ENCODE measurements at regions not wholly inside any gene's neighbourhood (a gene's known extent, or its start where the extent isn't known, plus 50 kb on each side); places are given as distances from the start of the nearest gene placed in this dataset.

DNA sequence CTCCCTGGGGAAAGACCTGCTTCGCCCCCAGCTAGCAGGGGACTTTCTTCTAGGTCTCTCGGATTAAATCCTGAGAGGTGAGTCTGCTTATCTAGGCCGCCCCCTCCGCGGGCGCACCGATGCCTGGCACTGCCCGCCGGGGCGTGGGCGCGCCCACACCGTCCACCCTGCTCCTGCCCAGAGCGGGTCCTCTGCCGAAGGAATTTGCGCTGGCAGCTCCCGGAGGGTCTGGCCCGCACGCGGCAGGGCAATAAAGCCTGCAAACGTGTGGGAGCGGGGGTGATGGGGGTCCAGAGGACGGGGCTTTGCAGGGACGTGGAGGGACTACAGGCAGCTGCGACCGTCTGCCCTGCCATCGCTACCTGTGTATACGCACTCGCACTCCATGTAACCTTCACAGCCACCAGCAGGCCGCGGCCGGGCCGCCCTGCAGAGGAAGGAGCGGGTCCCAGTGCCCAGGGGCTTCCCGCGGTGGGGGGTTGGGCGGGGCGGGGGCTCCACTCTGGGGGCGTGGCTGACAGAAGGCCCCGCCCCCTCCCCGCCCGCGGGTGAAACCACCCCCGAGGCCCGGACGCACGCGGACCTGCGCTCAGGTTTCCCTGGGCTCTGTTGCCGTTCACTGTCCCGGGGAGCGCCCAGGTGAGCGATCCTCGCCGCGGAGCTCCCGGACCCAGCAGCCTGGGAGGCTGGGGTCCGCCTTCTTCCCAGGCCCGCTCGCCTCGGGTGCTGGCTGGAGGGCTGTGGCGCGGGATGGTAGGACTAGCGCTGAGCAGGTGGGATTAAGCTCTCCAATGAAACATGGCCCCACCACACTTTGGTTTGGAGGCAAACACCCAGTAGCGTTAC is 174.5 kb upstream of the HS6ST1 start:
- TF ChIP-seq, protein P1, sequence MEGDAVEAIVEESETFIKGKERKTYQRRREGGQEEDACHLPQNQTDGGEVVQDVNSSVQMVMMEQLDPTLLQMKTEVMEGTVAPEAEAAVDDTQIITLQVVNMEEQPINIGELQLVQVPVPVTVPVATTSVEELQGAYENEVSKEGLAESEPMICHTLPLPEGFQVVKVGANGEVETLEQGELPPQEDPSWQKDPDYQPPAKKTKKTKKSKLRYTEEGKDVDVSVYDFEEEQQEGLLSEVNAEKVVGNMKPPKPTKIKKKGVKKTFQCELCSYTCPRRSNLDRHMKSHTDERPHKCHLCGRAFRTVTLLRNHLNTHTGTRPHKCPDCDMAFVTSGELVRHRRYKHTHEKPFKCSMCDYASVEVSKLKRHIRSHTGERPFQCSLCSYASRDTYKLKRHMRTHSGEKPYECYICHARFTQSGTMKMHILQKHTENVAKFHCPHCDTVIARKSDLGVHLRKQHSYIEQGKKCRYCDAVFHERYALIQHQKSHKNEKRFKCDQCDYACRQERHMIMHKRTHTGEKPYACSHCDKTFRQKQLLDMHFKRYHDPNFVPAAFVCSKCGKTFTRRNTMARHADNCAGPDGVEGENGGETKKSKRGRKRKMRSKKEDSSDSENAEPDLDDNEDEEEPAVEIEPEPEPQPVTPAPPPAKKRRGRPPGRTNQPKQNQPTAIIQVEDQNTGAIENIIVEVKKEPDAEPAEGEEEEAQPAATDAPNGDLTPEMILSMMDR (IDR thresholded peaks at IDR 0.05; ENCODE audit: insufficient read depth, low read length), result no peak
- TF ChIP-seq GABPA (IDR thresholded peaks at IDR 0.05; ENCODE audit: low read depth), result no peak
- no peak for TF ChIP-seq POLR2AphosphoS5 (IDR thresholded peaks at IDR 0.05; ENCODE audit: low read depth)

Measured in HL-60 (cell line).